ENCODE measurements at regions not wholly inside any gene's neighbourhood (a gene's known extent, or its start where the extent isn't known, plus 50 kb on each side); places are given as distances from the start of the nearest gene placed in this dataset.

GRCh38 chr14:55900749-55901148, 217.5 kb upstream of the PELI2 start:
- TF ChIP-seq CTCF (IDR thresholded peaks at IDR 0.05) (no peak), POLR2A (IDR thresholded peaks at IDR 0.05) (no peak)
- Histone ChIP-seq H3K27me3 (no peaks in the 10 kb centered on the region), H3K36me3 (replicated peaks in 1 of 2) (no peaks in the 10 kb centered on the region), H3K4me3 (no peak overlapping the region), H3K9me3 (replicated peaks in 1 of 3) (no peaks in the 10 kb centered on the region), H3K27ac (no peak overlapping the region), H3K4me1 (replicated peaks in 1 of 2) (no peaks in the 10 kb centered on the region)
- no peak for DNase-seq
- intact Hi-C loops (cut with DNase I): no loop called here
- 74 to 87% (median 79%) methylated on average over 2 of the region's 2 CpGs for WGBS, 4 donors

- Histone ChIP-seq H3K4me3 (no peak overlapping the region), H3K27ac (no peak overlapping the region), H3K9me3 (replicated peaks in 1 of 3) (no peaks in the 10 kb centered on the region), H3K36me3 (replicated peaks in 1 of 2) (no peaks in the 10 kb centered on the region), H3K27me3 (no peaks in the 10 kb centered on the region), H3K4me1 (replicated peaks in 1 of 2) (no peaks in the 10 kb centered on the region)
- intact Hi-C loops (cut with DNase I): no loop called here
- 74 to 78% (median 74%) methylated on average over 5 of the region's 5 CpGs for WGBS, 4 donors
- no peak for DNase-seq
- TF ChIP-seq CTCF (IDR thresholded peaks at IDR 0.05) (no peak), POLR2A (IDR thresholded peaks at IDR 0.05) (no peak)
Measured at GRCh38 chr14:55901291-55901690, 216.9 kb upstream of the PELI2 start.

GRCh38 chr14:55902241-55902640, 216.0 kb upstream of the PELI2 start:
- no peaks in the 10 kb centered on the region for H3K36me3 ChIP-seq (replicated peaks in 1 of 2)
- H3K9me3 ChIP-seq (replicated peaks in 1 of 3): no peaks in the 10 kb centered on the region
- H3K4me3 ChIP-seq: no peak overlapping the region
- TF ChIP-seq POLR2A (IDR thresholded peaks at IDR 0.05): no peak
- no peak for TF ChIP-seq CTCF (IDR thresholded peaks at IDR 0.05)
- DNase-seq: no peak
- no peaks in the 10 kb centered on the region for H3K4me1 ChIP-seq (replicated peaks in 1 of 2)
- H3K27ac ChIP-seq: no peak overlapping the region
- intact Hi-C loops (cut with DNase I): no loop called here
- 56 to 62% (median 59%) methylated on average over 5 of the region's 5 CpGs for WGBS, 4 donors
- H3K27me3 ChIP-seq: no peaks in the 10 kb centered on the region

GRCh38 chr14:55904086-55904485, 214.1 kb upstream of the PELI2 start:
- DNase-seq: no peak
- Histone ChIP-seq H3K4me3 (no peak overlapping the region), H3K9me3 (replicated peaks in 1 of 3) (no peaks in the 10 kb centered on the region), H3K4me1 (replicated peaks in 1 of 2) (no peaks in the 10 kb centered on the region), H3K36me3 (replicated peaks in 1 of 2) (no peaks in the 10 kb centered on the region), H3K27me3 (no peaks in the 10 kb centered on the region), H3K27ac (no peak overlapping the region)
- TF ChIP-seq POLR2A (IDR thresholded peaks at IDR 0.05) (no peak), CTCF (IDR thresholded peaks at IDR 0.05) (no peak)
- 83 to 93% (median 86%) methylated on average over 5 of the region's 5 CpGs for WGBS, 4 donors
- intact Hi-C loops (cut with DNase I): no loop called here

All from adrenal gland (tissue), 9 donors.